Lung (tissue), 11 donors: ENCODE measurements at regions not wholly inside any gene's neighbourhood (a gene's known extent, or its start where the extent isn't known, plus 50 kb on each side); places are given as distances from the start of the nearest gene placed in this dataset.
"Not testable (repeated sequence)": the region's sequence is repeated elsewhere in the genome, so short reads cannot be mapped to it uniquely, and the experiment has no call there.

Source experiments
- ATAC-seq: fragments of 200-7000 bp; cut with Tn5 transposase; one replicate; pipeline ENCODE4 v1.9.1; 2020; ENCODE audit warnings: moderate number of reproducible peaks; ENCODE audit not compliant: insufficient read depth, low FRiP score
- DNase-seq, 3 donors: peaks; one replicate each; pipeline ENCODE4 v3.0.0-alpha.2; 2013 to 2017
- H3K27ac ChIP-seq, 2 donors: one replicate each; pipeline ENCODE4 v1.5.1; 2013; ENCODE audit warnings: mild to moderate bottlenecking in 2 of 2, moderate library complexity in 2 of 2, control low read depth in 1 of 2, inconsistent platforms in 1 of 2, low read depth in 1 of 2, low read length in 1 of 2
- H3K27me3 ChIP-seq, 3 donors: one replicate each; pipeline ENCODE4 v1.5.1; 2013; ENCODE audit warnings: low read length in 2 of 3; ENCODE audit not compliant: control insufficient read depth in 3 of 3, insufficient read depth in 3 of 3
- H3K36me3 ChIP-seq, 4 donors: one replicate each; pipeline ENCODE4 v1.5.1; 2013; ENCODE audit warnings: low read length in 4 of 4, mild to moderate bottlenecking in 1 of 4, moderate library complexity in 1 of 4; ENCODE audit not compliant: control insufficient read depth in 4 of 4, insufficient read depth in 4 of 4
- H3K4me1 ChIP-seq, 5 donors: one replicate each; pipeline ENCODE4 v1.5.1; 2013; ENCODE audit warnings: low read length in 5 of 5, mild to moderate bottlenecking in 2 of 5, moderate library complexity in 1 of 5; ENCODE audit not compliant: control insufficient read depth in 5 of 5, insufficient read depth in 5 of 5
- H3K4me3 ChIP-seq: one replicate; pipeline ENCODE4 v1.5.1; 2013; ENCODE audit warnings: mild to moderate bottlenecking, control low read depth, moderate library complexity
- H3K9ac ChIP-seq, 2 donors: one replicate each; pipeline ENCODE4 v1.5.1; 2013; ENCODE audit warnings: low read length in 2 of 2, control low read depth in 1 of 2; ENCODE audit not compliant: insufficient read depth in 1 of 2
- H3K9me3 ChIP-seq, 4 donors: one replicate each; pipeline ENCODE4 v1.5.1; 2013; ENCODE audit warnings: low read length in 3 of 4, mild to moderate bottlenecking in 1 of 4, moderate library complexity in 1 of 4; ENCODE audit not compliant: control insufficient read depth in 4 of 4, insufficient read depth in 3 of 4
- CTCF ChIP-seq: IDR thresholded peaks from 2 replicates; pipeline ENCODE4 v1.5.1; 2012; ENCODE audit warnings: mild to moderate bottlenecking; ENCODE audit errors: control extremely low read depth, extremely low read depth
- WGBS, 2 donors: extraction: QIAGEN DNeasy Blood & Tissue Kit; methylation state at CpG; one replicate each; pipeline ENCODE4 v1.1.7; 2013; 5-methylcytosine and 5-hydroxymethylcytosine counted together
- donor health status: control.
- donor health status: control.
- donor health status: Bipolar disorder and iron deficiency.
- donor health status: healthy.
- donor health status: DM: yes; HTN: yes; CAD: no.

DNA sequence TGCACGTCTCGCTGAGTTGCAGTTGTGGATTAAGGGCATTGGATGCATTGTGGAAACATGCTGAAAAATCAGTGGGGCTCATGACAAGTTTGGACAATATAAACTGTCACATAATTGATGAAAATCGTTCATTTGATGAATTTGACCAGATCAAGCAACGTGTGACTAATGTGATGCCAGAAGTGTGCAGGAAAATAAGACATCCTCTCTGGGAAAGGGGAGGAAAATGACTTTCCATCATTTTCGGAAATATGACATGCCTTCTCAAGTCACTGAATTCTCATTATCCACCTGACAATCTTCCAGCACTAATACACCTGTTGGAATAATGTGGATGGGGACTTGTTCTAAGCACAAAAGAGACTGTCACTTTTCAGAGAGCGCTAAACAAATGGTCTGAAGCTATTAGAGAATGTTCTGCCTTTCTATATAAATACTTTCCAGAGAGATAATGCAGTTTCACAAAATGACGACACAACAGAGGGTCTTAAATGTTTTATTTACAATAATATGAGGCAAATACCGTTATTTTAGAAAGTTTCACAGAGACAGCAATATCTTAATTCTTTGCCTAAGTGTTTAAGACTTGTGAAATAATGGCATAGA is 1741.9 kb upstream of the RAG2 start:
- H3K9ac ChIP-seq = no peak overlapping the region
- no peak overlapping the region for H3K27ac ChIP-seq
- 82 to 86% methylated on average over 8 of the region's 8 CpGs for WGBS, 2 donors
- DNase-seq = no peak
- no peaks in the 10 kb centered on the region for H3K36me3 ChIP-seq
- no peaks in the 10 kb centered on the region for H3K9me3 ChIP-seq
- TF ChIP-seq CTCF = no peak
- H3K27me3 ChIP-seq = no peaks in the 10 kb centered on the region
- no peak for ATAC-seq
- no peak overlapping the region for H3K4me3 ChIP-seq
- H3K4me1 ChIP-seq = no peaks in the 10 kb centered on the region

GRCh38 chr11:38338022-38338421 is 1740.0 kb upstream of the RAG2 start:
- H3K27me3 ChIP-seq, DNase-seq, H3K36me3 ChIP-seq, H3K4me1 ChIP-seq, ATAC-seq, H3K4me3 ChIP-seq, H3K27ac ChIP-seq, H3K9ac ChIP-seq, H3K9me3 ChIP-seq: not testable (repeated sequence)
- WGBS, 2 donors = 81 to 86% methylated on average over 5 of the region's 5 CpGs

- Histone ChIP-seq H3K36me3 (no peaks in the 10 kb centered on the region), H3K4me3 (no peak overlapping the region), H3K9me3 (no peaks in the 10 kb centered on the region), H3K9ac (no peak overlapping the region), H3K4me1 (no peaks in the 10 kb centered on the region), H3K27me3 (no peaks in the 10 kb centered on the region), H3K27ac (no peak overlapping the region)
- 84 to 87% methylated on average over 3 of the region's 3 CpGs for WGBS, 2 donors
- TF ChIP-seq CTCF = no peak
- DNase-seq = no peak
- ATAC-seq = no peak
Observed at GRCh38 chr11:38332046-38332445, 1734.0 kb upstream of the RAG2 start.

- no peak overlapping the region for H3K27ac ChIP-seq
- TF ChIP-seq CTCF = no peak
- H3K4me1 ChIP-seq = no peaks in the 10 kb centered on the region
- H3K27me3 ChIP-seq = no peaks in the 10 kb centered on the region
- H3K4me3 ChIP-seq = no peak overlapping the region
- no peaks in the 10 kb centered on the region for H3K9me3 ChIP-seq
- no peaks in the 10 kb centered on the region for H3K36me3 ChIP-seq
- DNase-seq = no peak
- WGBS, 2 donors = 63 to 78% methylated on average over 3 of the region's 3 CpGs
- ATAC-seq = no peak
- H3K9ac ChIP-seq = no peak overlapping the region
Observed at GRCh38 chr11:38330578-38330977, 1732.5 kb upstream of the RAG2 start.
